ENCODE measurements at regions not wholly inside any gene's neighbourhood (a gene's known extent, or its start where the extent isn't known, plus 50 kb on each side); places are given as distances from the start of the nearest gene placed in this dataset.

DNA sequence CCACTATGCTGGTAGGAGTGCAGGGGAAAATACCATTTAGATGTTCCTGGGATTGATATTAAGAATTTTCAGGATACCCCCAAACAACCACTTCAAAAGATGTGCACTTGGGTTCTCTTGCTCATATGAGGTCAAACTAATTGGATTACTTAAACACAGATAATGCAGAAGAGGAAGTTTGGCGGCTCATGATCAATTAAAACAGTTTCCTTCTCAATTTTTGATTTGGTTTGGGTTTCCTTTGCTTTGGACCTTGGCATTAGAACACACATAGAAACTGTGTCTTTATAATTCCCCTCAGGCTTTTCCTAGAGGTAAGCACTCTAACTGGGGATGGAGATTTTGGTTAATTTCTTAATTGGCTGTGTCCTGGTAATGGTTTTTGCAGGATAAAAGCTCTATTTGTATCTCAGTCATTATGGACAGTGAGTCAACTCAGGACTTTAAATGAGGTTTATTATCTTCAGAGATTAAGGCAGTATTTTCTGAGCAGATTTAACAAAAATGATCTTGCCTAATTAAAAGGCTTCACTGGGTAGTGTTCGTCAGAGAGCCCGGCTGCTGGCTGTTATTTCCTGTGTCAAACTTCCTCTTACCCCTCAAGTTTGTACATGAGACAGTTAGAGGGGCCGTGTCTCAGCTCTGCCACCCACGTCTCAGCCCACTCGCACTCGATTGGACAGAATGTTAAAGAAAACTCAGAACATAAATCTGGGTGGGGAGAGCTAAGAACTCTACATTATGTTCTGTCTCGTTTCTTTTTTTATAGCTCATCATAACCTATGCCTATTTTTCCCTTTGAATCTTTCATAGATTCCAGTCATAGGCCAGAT, 50.3 kb upstream of the PREP start:
- no peaks in the 10 kb centered on the region for H3K27me3 ChIP-seq (ENCODE audit: control insufficient read depth, insufficient read depth, low read length)
- DNase-seq (ENCODE audit: low read depth): no peak
- TF ChIP-seq, protein P1, sequence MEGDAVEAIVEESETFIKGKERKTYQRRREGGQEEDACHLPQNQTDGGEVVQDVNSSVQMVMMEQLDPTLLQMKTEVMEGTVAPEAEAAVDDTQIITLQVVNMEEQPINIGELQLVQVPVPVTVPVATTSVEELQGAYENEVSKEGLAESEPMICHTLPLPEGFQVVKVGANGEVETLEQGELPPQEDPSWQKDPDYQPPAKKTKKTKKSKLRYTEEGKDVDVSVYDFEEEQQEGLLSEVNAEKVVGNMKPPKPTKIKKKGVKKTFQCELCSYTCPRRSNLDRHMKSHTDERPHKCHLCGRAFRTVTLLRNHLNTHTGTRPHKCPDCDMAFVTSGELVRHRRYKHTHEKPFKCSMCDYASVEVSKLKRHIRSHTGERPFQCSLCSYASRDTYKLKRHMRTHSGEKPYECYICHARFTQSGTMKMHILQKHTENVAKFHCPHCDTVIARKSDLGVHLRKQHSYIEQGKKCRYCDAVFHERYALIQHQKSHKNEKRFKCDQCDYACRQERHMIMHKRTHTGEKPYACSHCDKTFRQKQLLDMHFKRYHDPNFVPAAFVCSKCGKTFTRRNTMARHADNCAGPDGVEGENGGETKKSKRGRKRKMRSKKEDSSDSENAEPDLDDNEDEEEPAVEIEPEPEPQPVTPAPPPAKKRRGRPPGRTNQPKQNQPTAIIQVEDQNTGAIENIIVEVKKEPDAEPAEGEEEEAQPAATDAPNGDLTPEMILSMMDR (IDR thresholded peaks at IDR 0.05; ENCODE audit: insufficient read depth, low read length, poor library complexity, severe bottlenecking): no peak
- no peak overlapping the region for H3K4me3 ChIP-seq (ENCODE audit: low read depth, low read length)
- H3K36me3 ChIP-seq (ENCODE audit: control insufficient read depth, insufficient read depth, low read length): no peaks in the 10 kb centered on the region
